Activated CD4-positive, CD25-positive, alpha-beta regulatory T cell (primary cell): ENCODE measurements at regions not wholly inside any gene's neighbourhood (a gene's known extent, or its start where the extent isn't known, plus 50 kb on each side); places are given as distances from the start of the nearest gene placed in this dataset.
"Not testable (repeated sequence)": the region's sequence is repeated elsewhere in the genome, so short reads cannot be mapped to it uniquely, and the experiment has no call there.

Source experiments
- DNase-seq, 4 experiments: peaks; one replicate each; lab custom pipeline; 2025; lab: John Stamatoyannopoulos, UW

DNA sequence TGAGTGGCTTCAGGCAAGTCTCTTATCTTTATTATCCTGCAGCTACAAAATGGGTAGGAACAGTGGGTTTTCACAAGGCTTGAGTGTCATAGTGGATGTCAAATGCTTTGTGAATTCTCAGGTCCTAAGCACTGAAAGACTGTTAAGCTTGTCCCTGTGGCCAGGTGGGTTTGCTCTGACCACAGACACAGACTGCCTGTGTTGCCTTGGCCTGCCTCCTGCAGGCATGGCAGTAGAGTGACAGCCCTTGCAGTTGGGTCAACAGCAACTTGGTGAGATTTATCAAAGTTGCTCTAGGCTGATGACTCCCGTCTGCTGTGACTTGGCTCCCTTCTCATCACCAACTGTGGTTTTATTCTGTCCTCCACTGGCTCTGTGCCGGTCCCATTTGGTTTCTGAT, 520.0 kb upstream of the CCDC196 start:
- no peak for DNase-seq

DNA sequence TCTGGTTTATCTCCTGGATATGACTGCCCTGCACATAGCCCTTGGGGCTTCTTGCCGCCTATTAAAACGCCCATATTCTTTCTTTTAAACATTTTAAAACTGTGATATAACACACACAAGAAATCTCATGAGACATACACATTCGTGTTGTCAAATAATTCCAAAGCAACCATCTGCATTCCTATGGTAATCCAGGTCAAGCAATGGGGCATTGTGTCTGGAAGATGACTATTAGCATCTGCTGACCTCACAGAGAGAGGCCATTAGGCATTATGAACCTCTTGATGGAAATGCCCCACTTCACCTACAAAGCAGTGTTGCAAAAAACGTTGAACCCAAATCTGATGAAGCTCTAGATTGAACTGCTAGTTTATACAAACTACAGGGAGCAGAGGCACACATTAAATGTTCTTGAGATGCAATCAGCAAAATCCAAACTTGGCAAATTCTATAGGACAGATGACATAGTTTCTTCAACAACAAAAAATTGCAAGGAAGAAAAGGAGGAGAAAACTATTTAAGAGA, 513.8 kb upstream of the CCDC196 start:
- no peak for DNase-seq

DNA sequence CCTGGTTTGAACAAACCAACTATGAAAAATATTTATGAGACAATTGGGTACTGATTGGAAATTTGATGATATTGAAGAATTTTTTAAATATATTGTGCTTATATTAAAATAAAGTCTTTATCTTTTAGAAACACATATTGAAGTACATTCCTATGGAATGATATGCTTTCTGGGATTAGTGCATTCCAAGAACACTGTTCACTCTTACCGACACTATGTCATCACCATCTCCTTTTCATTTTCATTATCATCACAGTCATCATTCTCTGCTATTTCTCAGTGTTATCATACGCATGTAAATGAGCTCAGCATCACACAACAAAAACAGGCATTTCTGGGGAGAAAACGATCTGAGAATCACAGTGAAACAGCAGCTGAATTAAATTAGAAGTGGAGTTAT, 513.3 kb upstream of the CCDC196 start:
- no peak for DNase-seq

DNA sequence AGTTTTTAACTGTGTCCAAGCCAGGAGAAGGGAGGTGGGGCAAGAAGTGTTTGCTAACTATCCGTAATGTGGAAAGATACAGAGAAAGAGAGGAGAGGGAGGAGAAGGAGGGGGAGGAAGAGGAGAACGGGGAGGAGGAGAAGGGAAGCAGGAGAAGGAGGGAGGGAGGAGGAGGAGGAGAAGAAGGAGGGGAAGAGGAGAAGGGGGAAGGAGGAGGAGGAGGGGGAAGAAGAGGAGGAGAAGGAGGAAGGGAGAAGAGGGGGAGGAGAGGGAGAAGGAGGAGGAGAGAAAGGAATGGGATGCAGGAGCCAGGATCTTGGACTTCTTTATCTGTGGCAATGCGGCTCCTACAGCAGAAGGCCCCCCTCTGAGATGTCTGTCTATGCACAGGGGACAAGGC, 510.3 kb upstream of the CCDC196 start:
- DNase-seq = no peak

DNA sequence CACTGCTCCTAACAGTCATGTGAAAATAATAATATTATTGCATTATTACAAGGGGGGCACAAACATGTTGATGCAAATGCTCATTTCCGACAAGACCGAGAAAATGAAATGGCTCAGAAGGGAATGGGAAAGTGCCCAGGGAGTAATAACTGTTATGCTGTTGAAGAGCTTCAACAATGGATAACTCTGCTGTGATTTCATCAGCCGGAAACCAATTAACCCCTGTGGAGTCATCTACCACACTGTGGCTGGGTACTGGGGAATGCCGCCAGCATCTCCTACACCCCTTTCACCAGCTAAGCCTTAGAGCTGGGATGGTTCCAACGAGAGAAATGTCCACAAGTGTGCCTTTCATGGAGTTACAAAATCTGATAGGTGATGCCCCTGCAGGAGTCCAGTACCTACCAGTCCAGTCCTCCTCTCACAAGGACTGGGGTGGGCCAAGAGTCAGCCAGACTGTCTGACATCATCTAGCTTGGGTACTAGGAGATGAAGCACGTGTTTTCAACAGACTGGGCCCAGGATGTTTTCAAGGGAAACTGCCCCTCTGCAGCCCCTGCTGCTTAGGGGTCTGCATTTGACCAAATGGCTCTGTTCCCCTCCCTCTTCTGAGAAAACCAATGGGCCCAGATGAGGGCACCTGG, 509.3 kb upstream of the CCDC196 start:
- no peak for DNase-seq

DNA sequence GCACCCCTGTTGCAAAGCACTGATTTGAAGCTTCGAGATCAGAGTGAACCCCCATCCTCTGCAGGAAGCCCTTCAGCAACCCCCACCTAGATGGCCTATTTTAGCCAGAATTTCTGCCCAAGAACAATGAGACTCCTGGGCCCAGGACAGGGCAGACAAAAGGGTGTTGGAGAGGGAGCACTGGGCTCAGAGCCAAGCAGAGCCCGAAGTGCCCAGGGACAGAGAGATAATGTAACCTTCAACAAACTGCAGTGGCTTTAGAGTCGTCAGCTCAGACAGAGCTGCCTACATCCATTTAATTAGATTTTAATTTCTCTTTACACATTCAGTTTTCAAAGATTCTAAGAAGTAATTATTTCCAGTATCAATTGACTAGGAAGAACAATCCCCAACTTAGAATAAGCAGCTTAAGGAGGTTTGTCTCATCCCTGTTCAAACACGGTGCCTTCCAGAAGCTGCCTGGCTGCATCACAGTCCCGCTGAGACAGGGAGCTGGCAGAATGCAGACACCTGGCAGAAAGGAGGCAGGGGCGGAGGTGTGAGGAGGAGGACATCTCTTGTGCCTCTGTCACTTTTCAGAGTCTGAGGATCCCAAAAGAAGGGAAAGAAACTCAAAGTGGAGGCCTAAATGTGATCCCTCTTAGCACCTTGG, 504.9 kb upstream of the CCDC196 start:
- DNase-seq = no peak

DNA sequence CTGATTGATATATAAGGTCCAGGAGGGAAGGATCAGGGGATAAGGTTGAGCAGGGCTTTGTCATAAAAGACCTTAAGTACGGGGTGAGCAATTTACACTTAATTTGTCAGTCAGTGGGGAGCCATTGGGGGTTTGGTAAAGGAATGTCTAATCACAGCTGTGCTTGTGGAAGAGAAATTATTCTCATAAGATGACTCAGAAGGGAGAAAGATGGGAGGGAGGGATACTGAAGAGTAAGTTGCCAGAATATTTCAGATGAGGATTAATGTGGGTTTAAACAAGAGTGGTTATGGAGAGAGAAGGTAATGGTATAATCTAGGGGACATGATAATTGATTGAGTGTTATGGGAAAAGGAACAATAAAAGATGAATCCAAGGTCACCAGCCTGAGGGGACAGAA, 500.1 kb upstream of the CCDC196 start:
- no peak for DNase-seq

DNA sequence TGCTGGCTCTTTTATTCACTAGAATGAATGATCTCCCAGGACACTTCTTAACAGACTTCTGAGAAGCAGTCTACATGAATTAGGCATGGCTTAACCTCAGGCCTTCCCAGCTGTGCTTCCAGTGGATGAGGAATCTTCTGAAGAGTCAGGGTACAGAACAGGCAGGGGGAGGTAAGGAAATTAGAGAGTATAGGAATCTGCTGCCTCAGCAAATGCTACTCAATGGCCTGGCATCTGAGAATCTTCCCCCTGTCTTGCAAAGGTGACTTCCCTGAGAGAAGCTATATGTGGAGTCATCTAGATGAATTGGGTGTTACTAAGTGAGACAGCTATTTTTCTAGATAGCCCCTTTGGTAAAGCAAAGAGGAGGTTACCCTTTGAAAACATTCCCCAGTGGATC, 496.2 kb upstream of the CCDC196 start:
- DNase-seq = no peak

DNA sequence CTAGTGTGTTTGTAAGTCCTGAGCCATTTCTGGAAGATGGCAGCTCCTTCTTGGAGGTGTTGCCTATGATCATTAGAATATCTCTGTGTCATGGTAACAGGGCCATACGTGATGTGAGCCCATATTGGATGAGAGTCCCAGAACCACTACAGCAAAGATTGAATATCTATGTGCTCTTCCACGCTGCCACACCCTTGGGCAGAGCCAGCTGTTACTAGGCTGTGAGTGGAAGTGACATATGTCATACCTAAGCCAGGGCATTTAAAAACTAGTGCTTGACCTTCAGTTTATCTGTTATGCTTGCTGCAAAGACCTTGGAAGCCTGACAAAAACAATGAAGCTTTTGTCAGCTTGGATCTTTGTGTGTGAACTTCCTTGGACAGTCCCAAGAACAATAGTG, 495.1 kb upstream of the CCDC196 start:
- no peak for DNase-seq

DNA sequence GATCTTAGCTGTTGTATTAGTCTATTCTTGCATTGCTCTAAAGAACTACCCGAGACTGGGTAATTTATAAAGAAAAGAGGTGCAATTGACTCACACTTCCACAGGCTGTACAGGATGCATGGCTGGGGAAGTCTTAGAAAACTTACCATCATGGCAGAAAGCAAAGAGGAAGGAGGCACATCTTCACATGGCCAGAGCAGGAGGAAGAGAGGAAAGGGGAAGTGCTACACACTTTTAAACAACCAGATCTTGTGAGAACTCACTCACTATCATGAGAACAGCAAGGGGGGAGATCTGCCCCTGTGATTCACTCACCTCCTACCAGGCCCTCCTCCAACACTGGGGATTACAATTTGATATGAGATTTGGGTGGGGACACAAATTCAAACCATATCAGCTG, 494.2 kb upstream of the CCDC196 start:
- DNase-seq = not testable (repeated sequence)

DNA sequence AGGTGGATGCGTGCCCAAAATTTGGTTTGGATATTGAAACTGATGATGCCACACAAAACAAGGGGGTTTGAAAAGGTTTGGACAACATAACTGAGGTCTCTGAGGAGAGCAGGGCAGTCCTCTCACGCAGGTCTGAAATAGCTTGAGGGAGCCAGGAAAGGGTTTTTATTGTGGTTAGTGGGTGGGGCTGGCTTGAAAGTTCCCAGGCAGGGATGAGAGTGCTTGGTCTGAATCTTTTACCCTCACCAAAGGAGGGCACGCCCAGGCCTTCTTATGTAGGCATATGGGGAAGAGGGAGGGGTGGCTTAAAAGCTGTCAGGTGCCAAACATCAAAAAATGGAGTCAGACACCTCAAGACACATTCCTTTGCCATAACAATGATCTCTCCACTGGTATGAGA, 493.1 kb upstream of the CCDC196 start:
- no peak for DNase-seq

DNA sequence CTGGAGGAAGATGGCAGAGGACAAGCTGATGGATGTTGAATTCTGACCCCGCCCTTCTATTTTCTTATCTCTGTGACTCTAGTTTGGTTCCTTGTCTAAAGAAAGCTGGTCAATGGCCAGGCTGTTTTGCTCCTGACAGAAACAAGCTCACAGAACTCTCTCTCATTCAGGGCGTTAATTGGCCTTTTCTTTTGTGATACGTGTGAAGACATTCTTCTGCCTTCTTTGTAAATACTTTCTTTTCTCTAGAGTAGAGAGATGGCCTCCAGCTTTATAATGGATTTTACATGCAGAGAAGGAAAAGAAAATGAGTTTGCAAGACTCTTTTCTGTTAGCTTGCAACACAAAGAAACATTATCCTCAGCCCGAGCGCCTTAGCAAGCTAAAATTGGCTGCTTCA, 492.2 kb upstream of the CCDC196 start:
- DNase-seq = no peak

DNA sequence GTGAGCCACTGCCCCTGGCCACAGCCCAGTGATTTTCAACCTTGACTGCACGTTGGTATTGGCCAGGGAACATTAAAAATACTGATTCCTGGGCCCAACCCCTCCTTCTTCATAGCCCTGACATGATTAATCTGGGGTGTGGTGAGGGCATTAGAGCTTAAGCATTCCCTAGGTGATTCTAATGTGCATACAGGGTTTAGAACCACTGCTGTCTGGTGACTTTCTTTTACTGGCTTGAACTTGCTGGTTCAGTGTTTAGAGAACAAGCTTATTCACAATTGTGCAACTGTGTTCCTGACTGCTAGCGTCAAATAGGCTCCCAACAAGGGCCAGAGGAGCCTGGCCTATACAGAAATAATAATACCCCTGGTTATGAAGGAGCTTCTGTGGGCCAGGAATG, 488.8 kb upstream of the CCDC196 start:
- DNase-seq = no peak

DNA sequence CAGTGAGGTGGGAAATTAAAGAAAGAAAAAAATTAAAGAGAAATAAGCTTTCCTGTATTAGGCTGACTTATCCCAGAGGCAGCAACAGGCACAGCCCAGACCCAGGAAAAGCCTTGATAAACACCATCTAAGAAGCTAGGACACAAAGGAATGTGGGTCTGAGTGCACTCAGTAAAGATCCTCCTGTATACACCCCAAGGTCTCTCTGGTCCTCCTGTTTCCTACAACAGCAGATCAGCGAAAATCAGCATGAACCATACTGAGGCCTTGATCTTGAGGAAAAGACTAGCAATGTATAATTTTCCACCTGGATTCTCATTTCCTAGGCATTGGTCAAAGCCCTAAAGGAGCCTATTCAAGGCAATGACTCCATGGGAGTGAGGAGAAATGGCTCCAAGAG, 486.3 kb upstream of the CCDC196 start:
- DNase-seq = no peak

DNA sequence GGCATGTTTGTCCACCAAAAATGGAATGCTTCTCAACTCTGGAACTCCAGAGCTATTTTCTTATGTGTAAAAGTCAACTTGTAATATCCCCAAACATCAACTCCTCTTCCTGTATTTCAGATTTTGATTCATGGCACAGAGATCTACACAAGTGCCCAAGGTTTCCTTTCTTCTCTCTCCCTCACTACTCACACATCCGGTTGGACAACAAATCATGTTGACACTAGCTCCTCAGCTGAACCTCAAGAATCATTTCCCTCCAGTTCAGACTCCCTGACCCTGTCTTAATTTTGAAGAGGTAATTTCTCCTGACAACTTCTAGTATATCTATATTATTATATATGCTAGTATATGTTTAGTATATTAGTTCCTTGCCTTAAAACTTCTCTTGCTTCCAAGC, 485.4 kb upstream of the CCDC196 start:
- DNase-seq = no peak

DNA sequence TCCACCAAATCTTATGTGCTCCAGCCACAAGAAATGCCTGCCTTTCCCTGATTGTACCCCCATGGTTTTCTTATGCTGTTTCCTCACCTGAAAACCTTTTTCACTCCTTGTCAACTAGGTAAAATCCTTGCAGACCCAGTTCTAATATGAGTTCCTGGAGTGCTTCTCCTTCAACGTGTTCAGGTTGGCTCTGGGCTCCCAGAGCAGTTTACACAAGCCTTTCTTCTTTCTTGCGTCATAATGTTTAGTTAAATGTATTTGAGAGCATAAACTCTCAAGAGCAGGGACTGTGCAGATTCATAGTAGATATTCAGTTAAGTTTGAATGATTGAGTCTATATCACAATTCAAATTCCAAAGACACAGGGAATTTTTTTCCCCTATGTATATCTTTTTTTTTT, 484.8 kb upstream of the CCDC196 start:
- DNase-seq = no peak

DNA sequence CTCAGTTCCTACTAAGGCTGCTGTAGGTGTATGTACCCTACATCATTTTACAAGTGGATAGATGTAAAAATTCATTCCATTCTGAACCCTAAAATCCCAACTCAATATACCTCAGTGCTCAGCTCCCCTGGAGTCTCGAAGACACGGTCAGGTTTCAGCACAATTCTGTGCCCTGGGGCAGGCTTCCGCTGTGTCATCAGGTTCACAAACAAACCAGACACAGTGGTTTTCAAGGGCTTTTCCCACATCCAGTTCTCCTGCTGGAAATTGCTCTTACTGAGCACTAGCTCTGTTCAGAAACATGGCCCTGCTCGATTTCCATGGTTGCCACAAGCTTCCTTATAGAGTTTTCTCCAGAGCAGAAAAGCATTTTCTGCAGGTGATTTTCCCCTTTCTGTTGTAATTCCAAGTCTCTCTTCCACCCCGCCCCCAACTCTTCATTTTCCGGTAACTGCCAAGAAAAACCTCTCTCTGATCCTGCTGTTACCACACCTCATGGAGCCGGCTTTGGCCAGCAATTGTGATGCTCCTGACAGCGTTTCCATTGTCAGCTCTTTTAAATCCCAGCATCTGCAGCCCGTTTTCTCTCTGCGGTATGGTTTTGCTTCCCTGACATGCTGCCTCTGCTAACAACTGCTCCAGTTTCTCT, 483.0 kb upstream of the CCDC196 start:
- no peak for DNase-seq

DNA sequence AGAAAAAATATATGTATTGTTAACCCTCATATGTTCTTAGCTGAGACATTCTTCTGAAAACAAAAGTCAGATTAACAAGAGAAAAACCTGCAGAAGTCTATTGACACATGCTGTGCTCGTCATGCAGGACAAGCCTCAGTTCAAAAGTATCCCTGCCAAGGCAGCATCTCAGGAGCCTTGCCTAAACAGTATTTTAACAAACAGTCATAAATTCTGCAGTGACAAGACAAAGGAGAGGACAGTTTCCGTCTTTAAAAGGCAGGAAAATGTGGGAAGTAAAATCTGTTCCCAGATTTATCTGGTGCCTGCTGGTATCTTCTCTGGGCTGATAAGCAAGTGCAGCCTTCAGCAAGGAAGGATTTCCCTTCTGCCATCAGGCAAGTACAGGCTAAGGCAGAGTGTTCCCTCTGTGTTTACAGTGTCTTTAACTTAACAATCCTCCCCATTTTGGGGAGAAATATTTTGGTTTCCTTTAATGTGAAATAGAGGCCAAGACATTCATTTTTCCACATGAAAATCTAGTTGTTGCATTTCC, 480.2 kb upstream of the CCDC196 start:
- DNase-seq = no peak

DNA sequence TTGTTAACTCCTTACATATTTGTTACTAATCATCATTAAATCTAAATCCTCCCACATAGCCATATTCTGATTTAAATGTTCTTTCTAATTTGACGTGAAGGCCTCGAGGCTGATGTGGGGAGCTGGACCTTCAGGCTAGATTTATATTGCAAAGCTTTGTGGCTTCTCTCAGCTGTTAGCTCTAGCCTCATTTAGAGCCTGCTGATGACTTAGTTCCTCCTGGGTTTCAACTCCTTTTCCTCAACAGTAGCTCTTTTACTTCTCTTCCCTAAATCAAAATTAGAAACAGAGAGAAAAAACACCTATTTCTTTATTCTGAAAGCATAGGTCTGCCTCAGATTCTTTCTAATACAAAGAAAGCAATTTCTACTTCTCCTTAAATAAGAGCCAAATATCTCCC, 477.5 kb upstream of the CCDC196 start:
- no peak for DNase-seq

DNA sequence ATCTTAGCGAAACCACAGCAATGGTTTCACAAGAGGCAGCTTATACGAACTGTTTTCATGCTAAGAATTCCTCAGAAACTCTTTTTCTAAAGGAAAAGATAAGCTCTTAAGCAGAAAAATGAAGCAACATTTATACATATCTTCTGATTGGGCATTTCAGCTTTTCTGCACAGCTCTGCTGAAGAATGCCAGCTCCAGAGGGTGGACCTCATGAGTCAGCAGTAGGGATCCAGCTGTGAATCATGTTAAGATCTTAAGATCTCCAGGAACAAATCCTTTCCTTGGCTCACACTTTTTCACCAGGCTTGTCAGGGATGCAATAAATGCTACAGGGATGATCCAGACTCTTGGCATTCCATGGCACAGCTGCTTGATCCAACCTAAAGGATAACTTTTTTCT, 477.1 kb upstream of the CCDC196 start:
- no peak for DNase-seq

DNA sequence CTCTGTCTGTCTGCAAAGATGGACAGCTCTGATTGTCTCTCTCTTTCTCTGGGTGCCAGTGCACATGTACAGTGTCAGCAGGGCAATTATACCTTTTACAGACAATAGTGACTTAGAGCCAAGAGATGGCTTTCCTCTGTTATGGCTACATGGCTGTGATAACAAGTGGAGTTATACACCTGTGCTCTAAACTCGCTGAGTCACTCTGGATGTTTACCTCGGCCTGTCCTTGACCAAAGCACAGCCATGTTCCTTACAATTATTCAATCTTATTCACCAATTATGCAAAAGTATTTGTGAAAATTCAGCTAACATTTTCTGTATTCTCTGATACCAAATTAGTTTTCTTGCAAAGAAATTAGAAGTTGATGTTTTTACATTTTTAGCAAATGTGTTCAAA, 475.5 kb upstream of the CCDC196 start:
- DNase-seq = no peak

DNA sequence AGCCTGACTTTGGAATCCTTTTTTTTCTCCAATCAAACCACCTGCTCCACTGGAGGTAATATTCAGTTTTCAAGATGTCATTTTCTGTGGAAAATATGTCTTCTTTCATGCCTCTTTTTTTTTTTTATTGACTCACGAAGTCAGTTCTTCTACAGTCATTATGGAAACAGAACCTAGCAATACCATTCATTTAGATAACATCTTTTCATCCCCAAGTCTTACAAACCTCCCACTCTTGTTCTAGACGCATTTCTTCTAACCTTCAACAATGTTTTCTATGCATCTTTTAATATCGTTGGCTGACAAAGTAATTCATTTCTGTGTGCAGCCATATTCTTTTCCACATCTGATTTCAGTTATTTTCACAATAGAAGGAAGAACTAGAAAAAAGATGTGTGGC, 474.3 kb upstream of the CCDC196 start:
- DNase-seq = no peak

DNA sequence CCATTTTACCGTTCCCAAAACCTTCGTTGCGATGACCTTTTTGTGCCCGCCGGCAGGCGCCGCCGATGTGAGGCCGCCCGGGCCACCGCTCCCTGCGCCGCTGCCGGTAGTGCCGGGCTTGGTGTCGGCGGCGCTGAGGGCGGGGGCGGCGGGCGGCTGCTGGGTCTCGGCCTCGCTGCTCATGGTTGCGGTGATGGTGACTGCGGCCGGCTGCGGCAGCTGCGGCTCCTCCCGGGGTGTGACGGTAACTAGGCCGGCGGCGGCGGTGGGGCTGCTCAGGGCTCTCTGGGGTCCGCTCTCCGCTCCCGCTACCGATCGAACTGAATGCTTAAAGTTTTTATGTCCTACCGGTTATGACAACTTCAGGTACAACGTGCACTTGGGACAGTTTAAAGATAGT, 472.6 kb upstream of the CCDC196 start:
- DNase-seq = not testable (repeated sequence)
